ENCODE measurements at regions not wholly inside any gene's neighbourhood (a gene's known extent, or its start where the extent isn't known, plus 50 kb on each side); places are given as distances from the start of the nearest gene placed in this dataset.

GRCh38 chr2:66264354-66264753 is 170.6 kb upstream of the MEIS1 start:
- TF ChIP-seq EZH2 (IDR thresholded peaks at IDR 0.05; ENCODE audit: borderline replicate concordance, low read depth, low read length, severe bottlenecking), result no peak
- no peak for TF ChIP-seq CTCF (IDR thresholded peaks at IDR 0.05; ENCODE audit: borderline replicate concordance, extremely low read depth, low read length, poor library complexity, severe bottlenecking)
